Stimulated activated CD4-positive, alpha-beta T cell treated with anti-CD3 and anti-CD28 coated beads, Interleukin-15, amount 100 ng/mL, for 24 hours (primary cell): ENCODE measurements at regions not wholly inside any gene's neighbourhood (a gene's known extent, or its start where the extent isn't known, plus 50 kb on each side); places are given as distances from the start of the nearest gene placed in this dataset.
"Not testable (repeated sequence)": the region's sequence is repeated elsewhere in the genome, so short reads cannot be mapped to it uniquely, and the experiment has no call there.

ENCODE experiments used
- DNase-seq: peaks from one replicate; pipeline ENCODE4 v3.0.0-alpha.2; 2020

GRCh38 chr14:83271663-83272062 is 1738.0 kb upstream of the SEL1L start:
- DNase-seq, result no peak

DNA sequence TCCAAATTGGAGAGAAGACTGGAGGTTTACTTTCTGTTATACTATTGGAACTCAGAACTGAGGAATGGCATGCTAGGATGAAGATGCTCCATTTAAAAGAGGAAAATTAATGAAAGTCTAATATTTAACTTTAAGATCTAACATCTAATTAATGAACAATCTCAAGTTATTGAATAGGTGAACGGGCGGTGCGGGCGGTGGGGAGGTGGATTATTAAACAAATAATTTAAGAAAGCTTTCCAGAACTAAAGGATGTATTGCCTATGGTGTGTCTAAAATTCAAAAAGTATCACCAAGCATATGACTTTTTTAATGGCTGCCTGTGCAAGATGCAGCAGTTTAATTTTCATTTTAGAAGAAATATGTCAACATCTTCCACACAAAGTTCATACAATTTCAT is 1747.1 kb upstream of the SEL1L start:
- no peak for DNase-seq

DNA sequence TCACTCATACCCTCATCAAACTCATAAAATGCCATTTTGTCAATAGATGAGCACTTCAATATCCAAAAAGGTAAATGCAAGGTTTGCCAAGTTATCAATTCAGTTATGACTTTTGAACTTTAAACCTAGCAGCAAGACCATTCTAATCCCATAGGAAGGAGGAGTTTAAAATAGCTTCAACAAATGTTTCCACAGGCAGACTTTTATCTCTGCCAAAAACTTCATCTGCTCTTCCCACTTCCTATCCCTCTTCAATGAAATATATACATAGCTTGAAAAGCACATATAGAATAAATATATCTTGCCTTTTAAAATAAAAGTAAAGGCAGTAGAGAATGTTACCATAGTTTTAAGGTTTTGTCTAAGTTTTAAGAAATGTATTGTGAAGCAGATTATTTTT is 1749.1 kb upstream of the SEL1L start:
- no peak for DNase-seq

- no peak for DNase-seq
These were observed 1753.6 kb upstream of the SEL1L start for GRCh38 chr14:83287300-83287699.

DNA sequence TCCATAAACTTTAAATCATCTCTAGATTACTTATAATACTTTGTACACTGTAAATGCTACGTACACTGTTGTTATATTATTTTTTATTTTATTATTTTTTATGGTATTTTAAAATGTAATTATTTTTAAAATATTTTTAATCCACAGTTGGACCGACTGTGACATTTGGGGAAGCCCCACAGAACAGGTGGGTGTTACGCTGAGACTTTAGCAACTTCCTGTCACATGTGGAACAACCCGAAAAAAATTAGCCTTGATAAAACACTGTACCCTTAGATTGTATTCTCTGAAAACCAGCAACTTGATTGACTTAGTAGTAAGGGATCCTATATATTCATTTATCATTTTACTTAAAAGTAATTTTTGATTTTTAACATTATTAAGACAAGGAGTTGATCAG is 1755.7 kb upstream of the SEL1L start:
- no peak for DNase-seq

DNA sequence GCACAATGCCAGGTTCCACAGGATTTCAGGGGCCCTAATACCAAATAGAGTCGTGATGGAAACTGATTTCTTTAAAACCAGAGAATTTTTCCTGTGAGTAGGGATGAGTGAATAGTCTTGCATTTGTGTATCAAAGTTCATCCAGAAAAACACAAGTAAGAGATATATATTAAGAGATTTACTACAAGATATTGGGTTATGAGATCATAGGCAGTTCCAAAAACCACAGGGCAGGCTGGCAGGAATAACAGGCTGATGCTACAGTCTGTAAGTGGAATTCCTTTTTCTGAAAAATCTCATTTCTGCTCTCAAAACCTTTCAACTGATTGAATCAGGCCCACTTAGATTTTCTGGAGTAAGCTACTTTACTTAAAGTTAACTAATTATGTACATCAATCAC is 1756.2 kb upstream of the SEL1L start:
- no peak for DNase-seq

DNA sequence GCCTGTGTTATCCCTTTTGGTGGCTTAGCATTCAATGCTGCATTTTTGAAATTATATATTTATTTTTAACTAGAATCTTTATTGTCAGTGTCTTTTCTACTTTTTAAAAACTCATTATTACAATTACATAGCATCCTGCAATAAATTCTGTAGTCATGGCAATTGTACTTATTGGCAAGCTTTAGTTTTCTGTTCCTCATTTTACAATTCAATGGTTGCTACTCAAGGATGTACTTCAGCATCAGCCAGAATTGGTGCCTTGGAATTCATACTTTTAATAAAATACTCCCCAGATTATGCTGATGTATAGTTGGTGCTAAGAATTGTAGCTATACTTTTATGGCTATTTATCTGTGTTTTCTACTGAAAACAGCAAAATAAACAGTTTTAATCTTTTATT is 1756.8 kb upstream of the SEL1L start:
- DNase-seq, result no peak

GRCh38 chr14:83291714-83292113 is 1758.1 kb upstream of the SEL1L start:
- DNase-seq, result no peak

DNA sequence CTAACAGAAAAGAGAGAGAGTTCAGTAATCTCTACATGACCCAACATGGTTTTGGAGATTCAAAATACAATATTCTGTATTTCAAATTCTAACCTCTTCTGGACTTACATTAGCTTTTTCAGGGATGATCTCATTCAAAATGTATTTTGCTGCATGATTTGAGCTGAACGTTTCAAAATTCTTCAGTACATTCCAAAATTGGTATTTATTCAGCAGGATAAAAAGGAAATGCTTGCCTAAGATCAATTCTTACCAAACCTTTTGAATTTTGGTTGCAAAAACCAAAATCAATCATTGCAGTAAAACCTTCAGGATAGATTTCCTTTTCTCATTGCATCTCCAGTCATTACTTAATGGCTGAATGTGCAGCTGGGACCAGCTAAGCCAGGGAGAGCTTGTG is 1761.3 kb upstream of the SEL1L start:
- no peak for DNase-seq

DNA sequence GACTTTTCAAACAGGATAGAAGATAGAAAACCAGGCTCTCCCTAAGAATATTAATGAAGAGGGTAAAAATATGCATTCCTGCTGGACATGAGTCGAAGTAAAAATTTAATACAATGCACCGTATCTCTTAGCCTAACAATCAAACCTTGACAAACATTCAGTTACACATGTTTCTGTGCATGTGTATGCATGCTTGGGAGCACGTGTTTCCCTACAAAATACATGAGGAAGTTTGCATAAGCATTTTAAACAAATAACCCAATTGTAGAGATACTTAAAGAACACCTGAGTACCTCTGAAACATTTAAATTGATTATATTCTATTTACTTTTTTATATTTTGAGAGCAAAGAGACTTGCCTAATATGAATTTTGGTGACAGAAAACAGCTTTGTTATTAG is 1763.7 kb upstream of the SEL1L start:
- no peak for DNase-seq

- DNase-seq, result not testable (repeated sequence)
These were observed 1764.4 kb upstream of the SEL1L start for GRCh38 chr14:83298016-83298415.

DNA sequence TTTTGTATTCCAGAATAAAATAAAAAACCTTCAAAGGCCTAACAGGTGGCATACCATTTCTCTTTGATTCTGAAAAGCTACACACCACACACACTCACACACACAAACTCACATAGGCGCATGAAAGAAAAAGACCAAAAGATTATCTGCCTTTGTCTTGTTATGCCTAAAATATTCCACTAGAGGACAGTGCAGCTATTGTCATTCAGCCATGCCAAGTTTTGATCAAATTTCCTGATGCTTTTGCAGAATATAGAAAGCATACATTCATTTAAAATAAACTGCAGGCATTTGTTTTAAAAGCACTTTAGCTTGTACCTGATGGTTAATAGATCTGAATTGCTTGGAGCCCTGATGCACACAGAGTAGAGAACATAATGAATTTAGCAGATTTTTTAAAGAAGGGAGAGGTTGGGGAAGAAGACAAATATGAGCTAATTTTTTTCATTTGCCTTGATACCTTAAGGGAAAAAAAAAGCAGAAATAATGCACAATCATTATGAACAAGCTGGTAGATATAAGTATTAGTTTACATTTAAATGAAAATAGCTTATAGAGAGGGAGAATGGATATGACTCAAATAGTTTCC is 1766.9 kb upstream of the SEL1L start:
- no peak for DNase-seq

GRCh38 chr14:83301791-83302190 is 1768.1 kb upstream of the SEL1L start:
- no peak for DNase-seq

DNA sequence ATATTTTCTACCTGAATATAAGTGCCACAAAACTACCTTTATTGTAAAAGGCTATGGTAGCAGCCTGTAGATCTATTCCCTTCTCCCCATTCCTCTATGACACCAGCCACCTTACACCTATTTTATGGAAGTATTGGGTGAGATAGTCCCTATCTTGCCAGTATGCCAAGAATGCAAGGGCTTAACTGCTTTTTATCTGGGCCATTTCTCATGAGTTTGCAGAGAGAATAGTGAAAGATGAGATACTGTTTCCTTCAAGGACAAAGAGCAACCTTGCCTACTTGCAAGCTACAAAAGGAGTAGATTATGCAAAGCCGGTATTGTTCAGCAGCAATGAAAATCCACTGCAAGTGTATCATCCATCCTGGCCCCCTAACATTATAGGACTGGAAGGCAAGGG is 1775.6 kb upstream of the SEL1L start:
- no peak for DNase-seq

DNA sequence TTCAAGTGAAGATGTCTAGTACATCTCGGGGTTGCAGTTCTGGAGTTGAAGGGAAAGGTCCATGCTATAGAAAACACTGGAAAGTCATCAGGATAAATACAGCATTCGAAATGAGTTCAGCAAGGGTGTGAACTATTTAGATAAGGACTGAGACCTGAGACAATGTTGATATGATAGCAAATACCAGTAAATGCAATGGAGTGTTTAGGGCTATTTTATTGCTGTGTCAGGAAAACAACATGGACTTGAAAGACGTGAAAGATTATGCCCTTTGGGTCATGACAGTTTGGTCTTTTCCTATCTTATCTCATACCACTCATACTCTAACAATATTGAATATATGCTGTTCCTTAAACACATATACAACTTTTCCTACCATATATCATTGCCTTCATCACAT is 1776.2 kb upstream of the SEL1L start:
- DNase-seq, result no peak

DNA sequence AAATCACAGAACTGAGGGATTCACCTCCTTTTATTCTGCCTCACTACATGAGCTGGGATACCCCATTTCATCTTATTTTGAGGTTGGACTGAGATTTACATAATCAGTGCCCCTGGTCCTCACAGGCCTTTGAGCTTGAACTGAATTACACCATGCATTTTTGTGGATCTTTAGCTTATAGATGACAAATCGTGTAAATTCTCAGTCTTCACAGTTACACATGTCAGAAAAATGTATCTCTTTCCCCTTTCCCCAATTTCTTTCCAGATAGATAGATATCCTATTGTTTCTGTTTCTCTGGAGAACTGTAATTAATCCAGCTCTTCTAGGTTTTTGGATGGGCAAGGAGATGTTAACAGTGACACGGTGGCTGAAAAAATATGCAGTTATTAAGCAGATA is 1778.9 kb upstream of the SEL1L start:
- DNase-seq, result no peak

DNA sequence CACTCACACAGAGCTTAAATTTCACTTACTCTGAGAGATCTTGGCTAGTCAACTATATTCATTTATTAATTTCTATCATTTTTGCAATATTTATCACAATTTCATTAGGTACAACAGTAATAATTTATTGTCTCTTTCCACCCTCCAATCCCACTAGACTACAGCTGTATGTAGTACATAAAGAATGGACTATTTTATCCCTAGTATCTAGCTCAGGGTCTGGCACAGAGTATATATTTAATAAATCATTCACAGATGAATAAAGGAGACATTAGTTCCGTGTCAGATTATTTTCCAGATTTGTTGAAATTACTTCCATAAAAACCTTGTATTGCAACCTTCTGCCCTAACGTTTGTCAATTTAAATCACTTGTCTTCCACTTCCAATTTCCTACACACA is 1781.1 kb upstream of the SEL1L start:
- DNase-seq, result no peak

DNA sequence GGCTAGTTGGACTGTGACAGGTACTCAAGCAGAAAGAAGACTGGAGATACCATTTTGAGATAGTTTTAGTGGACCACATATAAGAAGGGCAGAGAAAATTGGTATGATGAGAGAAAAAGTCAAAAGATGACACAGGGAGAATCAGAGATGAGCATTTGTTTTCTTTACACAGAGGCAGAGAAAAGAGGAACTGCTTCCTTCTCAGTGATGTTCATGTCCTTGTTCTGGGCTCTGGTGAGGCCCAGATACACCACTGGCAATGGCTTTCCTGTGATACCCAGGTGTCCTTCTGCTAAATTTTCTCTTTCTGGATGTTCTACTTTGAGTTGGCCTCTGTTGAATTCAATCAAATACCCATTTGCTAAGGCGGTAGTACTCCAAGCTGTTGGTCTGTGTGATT is 1782.7 kb upstream of the SEL1L start:
- no peak for DNase-seq

- no peak for DNase-seq
These were observed 1787.2 kb upstream of the SEL1L start for GRCh38 chr14:83320837-83321236.

DNA sequence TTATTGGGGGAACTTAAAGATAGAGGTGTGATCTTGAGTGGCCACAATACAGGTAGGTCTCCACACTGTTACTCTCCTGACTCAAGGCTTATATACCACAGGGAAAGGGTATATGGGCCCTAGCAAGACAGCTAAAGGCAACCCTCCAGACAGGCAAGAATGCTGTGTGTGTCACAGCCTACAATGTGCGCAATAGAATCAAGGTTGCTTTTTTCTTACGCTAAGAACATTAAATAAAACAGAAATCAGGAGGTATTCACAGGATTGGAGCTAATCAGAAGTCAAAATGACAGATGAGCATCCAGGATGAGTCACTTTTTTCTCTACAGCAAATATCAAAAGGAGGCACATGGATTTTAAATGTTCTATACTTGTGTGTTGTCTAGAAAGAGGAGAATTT is 1797.9 kb upstream of the SEL1L start:
- no peak for DNase-seq

- DNase-seq, result no peak
These were observed 1808.9 kb upstream of the SEL1L start for GRCh38 chr14:83342590-83342989.

DNA sequence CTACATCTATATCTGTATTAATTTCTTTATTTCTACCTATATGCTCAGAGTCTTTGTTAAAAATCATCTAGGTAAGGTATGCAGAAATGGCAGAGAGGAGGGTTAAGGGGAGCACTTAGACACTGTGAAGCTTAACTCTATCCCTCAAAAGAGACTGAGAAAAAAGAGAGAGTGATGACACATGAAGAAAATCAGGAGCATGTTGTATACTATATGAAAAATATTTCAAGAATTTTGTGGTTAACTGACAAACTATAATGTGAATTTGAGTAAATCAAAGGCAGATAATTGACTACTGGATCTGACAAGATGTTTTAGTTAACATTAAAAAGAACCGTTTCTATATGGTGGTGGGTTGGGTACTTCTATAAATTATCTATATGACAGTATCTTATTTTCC is 1814.2 kb upstream of the SEL1L start:
- DNase-seq, result no peak

GRCh38 chr14:83355609-83356008 is 1822.0 kb upstream of the SEL1L start:
- DNase-seq, result no peak

- no peak for DNase-seq
These were observed 1822.4 kb upstream of the SEL1L start for GRCh38 chr14:83356080-83356479.

GRCh38 chr14:83372271-83372670 is 1838.6 kb upstream of the SEL1L start:
- DNase-seq, result no peak

DNA sequence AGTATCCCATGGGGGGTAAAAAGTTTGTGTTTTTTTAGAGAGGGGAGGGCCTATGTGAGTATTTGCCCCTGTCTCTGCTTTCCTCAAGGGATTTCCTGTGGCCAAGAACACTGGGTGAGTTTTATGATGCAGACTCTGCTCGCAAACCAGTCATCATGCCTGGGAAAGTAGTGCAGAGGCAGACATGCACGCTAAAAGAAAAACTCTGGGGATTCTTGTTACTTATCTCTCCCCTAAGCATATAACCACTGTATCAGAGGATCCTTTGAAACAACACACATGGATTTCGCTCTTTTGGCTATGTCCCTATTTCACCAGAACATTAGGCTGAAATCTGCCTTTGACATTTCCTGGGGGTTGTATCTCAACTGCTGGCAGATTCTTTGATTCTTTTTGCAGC is 1845.8 kb upstream of the SEL1L start:
- no peak for DNase-seq
